ENCODE measurements at regions not wholly inside any gene's neighbourhood (a gene's known extent, or its start where the extent isn't known, plus 50 kb on each side); places are given as distances from the start of the nearest gene placed in this dataset.

DNA sequence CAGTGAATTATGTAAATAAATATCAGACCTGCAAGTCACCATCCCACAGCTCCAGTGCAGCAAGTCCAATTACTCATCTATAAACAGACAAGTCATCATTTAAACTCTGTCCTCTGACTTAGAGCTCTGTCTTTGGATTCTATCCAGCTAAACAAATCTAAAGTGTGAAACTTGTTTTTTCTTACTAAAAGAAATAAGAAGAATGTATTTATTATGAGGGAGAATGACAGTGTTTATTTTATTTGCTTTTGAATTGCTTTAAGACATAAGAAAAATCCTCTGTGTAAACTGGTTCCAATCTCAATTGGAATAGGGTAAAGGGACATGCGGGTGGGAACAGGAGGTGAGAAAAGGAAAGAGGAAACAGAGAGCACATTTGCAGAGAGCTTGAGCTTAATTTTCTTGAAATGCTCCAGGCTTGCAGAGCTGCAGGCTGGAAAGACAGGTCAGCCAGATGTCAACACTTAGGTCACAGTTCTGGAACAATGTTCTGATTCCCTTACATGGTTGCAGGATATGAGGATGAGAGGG lies 355.8 kb downstream of the MEIS1 start:
- TF ChIP-seq HDGF (IDR thresholded peaks at IDR 0.05) (no peak), SP1 (IDR thresholded peaks at IDR 0.05; ENCODE audit: low read depth, low read length) (no peak), LARP7 (IDR thresholded peaks at IDR 0.05) (no peak), NR2C1 (IDR thresholded peaks at IDR 0.05) (no peak), HDAC2 (IDR thresholded peaks at IDR 0.05) (no peak), ZNF217 (IDR thresholded peaks at IDR 0.05) (no peak), STAT3 (IDR thresholded peaks at IDR 0.05; ENCODE audit: low read depth, low read length) (no peak), NFXL1 (IDR thresholded peaks at IDR 0.05; ENCODE audit: borderline replicate concordance) (no peak), EZH2 (IDR thresholded peaks at IDR 0.05; ENCODE audit: borderline replicate concordance, control insufficient read depth, low read depth, low read length) (no peak), HDAC6 (IDR thresholded peaks at IDR 0.05; ENCODE audit: unreplicated experiment) (no peak), SMAD5 (IDR thresholded peaks at IDR 0.05; ENCODE audit: low read depth) (no peak), ASH2L (IDR thresholded peaks at IDR 0.05; ENCODE audit: borderline replicate concordance, low read depth) (no peak), BMI1 (IDR thresholded peaks at IDR 0.05; ENCODE audit: borderline replicate concordance) (no peak)
- TF ChIP-seq, protein P1, sequence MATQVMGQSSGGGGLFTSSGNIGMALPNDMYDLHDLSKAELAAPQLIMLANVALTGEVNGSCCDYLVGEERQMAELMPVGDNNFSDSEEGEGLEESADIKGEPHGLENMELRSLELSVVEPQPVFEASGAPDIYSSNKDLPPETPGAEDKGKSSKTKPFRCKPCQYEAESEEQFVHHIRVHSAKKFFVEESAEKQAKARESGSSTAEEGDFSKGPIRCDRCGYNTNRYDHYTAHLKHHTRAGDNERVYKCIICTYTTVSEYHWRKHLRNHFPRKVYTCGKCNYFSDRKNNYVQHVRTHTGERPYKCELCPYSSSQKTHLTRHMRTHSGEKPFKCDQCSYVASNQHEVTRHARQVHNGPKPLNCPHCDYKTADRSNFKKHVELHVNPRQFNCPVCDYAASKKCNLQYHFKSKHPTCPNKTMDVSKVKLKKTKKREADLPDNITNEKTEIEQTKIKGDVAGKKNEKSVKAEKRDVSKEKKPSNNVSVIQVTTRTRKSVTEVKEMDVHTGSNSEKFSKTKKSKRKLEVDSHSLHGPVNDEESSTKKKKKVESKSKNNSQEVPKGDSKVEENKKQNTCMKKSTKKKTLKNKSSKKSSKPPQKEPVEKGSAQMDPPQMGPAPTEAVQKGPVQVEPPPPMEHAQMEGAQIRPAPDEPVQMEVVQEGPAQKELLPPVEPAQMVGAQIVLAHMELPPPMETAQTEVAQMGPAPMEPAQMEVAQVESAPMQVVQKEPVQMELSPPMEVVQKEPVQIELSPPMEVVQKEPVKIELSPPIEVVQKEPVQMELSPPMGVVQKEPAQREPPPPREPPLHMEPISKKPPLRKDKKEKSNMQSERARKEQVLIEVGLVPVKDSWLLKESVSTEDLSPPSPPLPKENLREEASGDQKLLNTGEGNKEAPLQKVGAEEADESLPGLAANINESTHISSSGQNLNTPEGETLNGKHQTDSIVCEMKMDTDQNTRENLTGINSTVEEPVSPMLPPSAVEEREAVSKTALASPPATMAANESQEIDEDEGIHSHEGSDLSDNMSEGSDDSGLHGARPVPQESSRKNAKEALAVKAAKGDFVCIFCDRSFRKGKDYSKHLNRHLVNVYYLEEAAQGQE (IDR thresholded peaks at IDR 0.05; ENCODE audit: low read depth, low read length), result no peak
- ATAC-seq (no peak), FAIRE-seq (no peak), DNase-seq (ENCODE audit: low read depth, low spot score) (no peak)
- Histone ChIP-seq H3K27me3 (replicated peaks in 1 of 2; ENCODE audit: control insufficient read depth in 2 of 2, insufficient read depth in 2 of 2, low read length in 1 of 2) (no peaks in the 10 kb centered on the region), H3K4me1 (ENCODE audit: control insufficient read depth, insufficient read depth, low read length) (no peaks in the 10 kb centered on the region), H3K9me3 (replicated peaks; ENCODE audit: control insufficient read depth, insufficient read depth, low read length) (no peaks in the 10 kb centered on the region), H3K4me2 (ENCODE audit: control insufficient read depth, insufficient read depth) (no peak overlapping the region), H3K9ac (ENCODE audit: control insufficient read depth, insufficient read depth, low read length) (no peak overlapping the region), H4K20me1 (ENCODE audit: control insufficient read depth, insufficient read depth) (no peaks in the 10 kb centered on the region), H3K36me3 (ENCODE audit: control insufficient read depth in 2 of 2, insufficient read depth in 2 of 2, low read length in 1 of 2) (no peaks in the 10 kb centered on the region), H2AFZ (ENCODE audit: control insufficient read depth, low read depth, low read length) (no peak overlapping the region), H3K79me2 (ENCODE audit: control insufficient read depth, insufficient read depth, low read length) (no peaks in the 10 kb centered on the region), H3K27ac (ENCODE audit: control insufficient read depth, insufficient read depth) (no peak overlapping the region), H3K4me3 (no peak overlapping the region)
- ChIA-PET RAD21 (ENCODE audit: unreplicated experiment) (no interaction called here), SMC1A (ENCODE audit: uncharacterized antibody, unreplicated experiment) (no interaction called here), CTCF (no interaction called here), POLR2A (no interaction called here)
- in situ Hi-C loops (cut with MboI), result no loop called here
- WGBS (ENCODE audit: insufficient coverage, insufficient replicate concordance, low lambda C conversion rate, missing lambda C conversion rate), result 38% methylated on average over 1 of the region's 1 CpG
- BruUV-seq (replicated peaks), result no TSS peak
- intact Hi-C loops (cut with micrococcal nuclease; ENCODE audit: unreplicated experiment), result no loop called here

Data from GM12878 (cell line).